A549 (cell line): ENCODE measurements at regions not wholly inside any gene's neighbourhood (a gene's known extent, or its start where the extent isn't known, plus 50 kb on each side); places are given as distances from the start of the nearest gene placed in this dataset.

Experiments used
- ATAC-seq, 2 experiments: fragments of 200-7000 bp in 1 of 2; fragments of >200 bp in 1 of 2; cut with Nextera tagmentation in 1 of 2; cut with Tn5 transposase in 1 of 2; 3 replicates each; pipeline versions ENCODE4 v1.8.0 to v1.9.1; 2018 to 2020; ENCODE audit warnings: mild to moderate bottlenecking in 1 of 2, moderate library complexity in 1 of 2
- CTCF ChIA-PET: fragments of 300-600 bp; sonication (Branson Sonifier 250); formaldehyde crosslinking; extraction: SDS; loops from one replicate; lab custom pipeline; 2021; ENCODE audit warnings: antibody characterized with exemption, inconsistent platforms; lab: Yijun Ruan, JAX
- POLR2A ChIA-PET: fragments of 350-600 bp; formaldehyde crosslinking; extraction: SDS; loops from one replicate; lab custom pipeline; 2021; ENCODE audit warnings: antibody characterized with exemption, inconsistent platforms; lab: Yijun Ruan, JAX
- DNase-seq, 2 experiments: peaks; one replicate each; pipeline versions ENCODE4 v3.0.0 to v3.0.0-alpha.2; 2011 to 2016; ENCODE audit warnings: low read depth in 1 of 2, low spot score in 1 of 2
- FAIRE-seq: peaks from 2 replicates; lab custom pipeline; 2011; peaks lifted over from hg19 to GRCh38; lab: Jason Lieb, UNC
- H3K27ac ChIP-seq, 2 experiments: fragments of >200 bp; sonication (Bioruptor Twin); formaldehyde crosslinking; 3 replicates each; pipeline ENCODE4 v1.5.1; 2016 to 2017
- H3K4me1 ChIP-seq: fragments of >200 bp; sonication (Bioruptor Twin); formaldehyde crosslinking; 3 replicates; pipeline ENCODE4 v1.6.1; 2016
- H3K4me2 ChIP-seq: fragments of >200 bp; sonication (Bioruptor Twin); formaldehyde crosslinking; 3 replicates; pipeline ENCODE4 v1.6.1; 2016
- H3K4me3 ChIP-seq: fragments of >200 bp; sonication (Bioruptor Twin); formaldehyde crosslinking; 3 replicates; pipeline ENCODE4 v1.5.1; 2016
- H3K9me3 ChIP-seq: fragments of >200 bp; sonication (Bioruptor Twin); formaldehyde crosslinking; 3 replicates; pipeline ENCODE4 v1.6.1; 2016
- CBX2 ChIP-seq: fragments of 200-600 bp; sonication (generic); IDR thresholded peaks from 2 replicates; pipeline ENCODE4 v1.6.1; 2016; ENCODE audit warnings: low read depth, mild to moderate bottlenecking, borderline replicate concordance
- CBX8 ChIP-seq: fragments of 200-600 bp; sonication (generic); IDR thresholded peaks from 2 replicates; pipeline ENCODE4 v1.6.1; 2016
- CEBPB ChIP-seq, 2 experiments: fragments of >200 bp in 1 of 2; sonication (Bioruptor Twin) in 1 of 2; formaldehyde crosslinking in 1 of 2; IDR thresholded peaks; 2 replicates each; pipeline ENCODE4 v1.6.1; 2012 to 2016
- CHD4 ChIP-seq: fragments of 200-600 bp; sonication (generic); IDR thresholded peaks from 2 replicates; pipeline ENCODE4 v1.6.1; 2016; ENCODE audit warnings: antibody characterized with exemption, mild to moderate bottlenecking, borderline replicate concordance
- EHF ChIP-seq: fragments of 250-450 bp; sonication (Bioruptor Pico); IDR thresholded peaks from 2 replicates; pipeline ENCODE4 v1.5.0; 2020; ENCODE audit warnings: mild to moderate bottlenecking
- EHMT2 ChIP-seq: fragments of 200-600 bp; sonication (generic); IDR thresholded peaks from 2 replicates; pipeline ENCODE4 v1.6.1; 2016; ENCODE audit warnings: antibody characterized with exemption, low read depth, mild to moderate bottlenecking, moderate library complexity
- EP300 ChIP-seq, 2 experiments: fragments of >200 bp; sonication (Bioruptor Twin); formaldehyde crosslinking; IDR thresholded peaks; 2 replicates in 1 of 2; 3 replicates in 1 of 2; pipeline ENCODE4 v1.6.1; 2016 to 2017
- ESRRA ChIP-seq: fragments of 150-350 bp; IDR thresholded peaks from 2 replicates; pipeline ENCODE4 v1.6.1; 2014; ENCODE audit warnings: mild to moderate bottlenecking, low read length, borderline replicate concordance
- HMGXB4 ChIP-seq: fragments of 250-450 bp; sonication (Bioruptor Pico); IDR thresholded peaks from 2 replicates; pipeline ENCODE4 v1.5.0; 2021; ENCODE audit warnings: mild to moderate bottlenecking, moderate library complexity, borderline replicate concordance
- HOXB5 ChIP-seq: fragments of 250-450 bp; sonication (Bioruptor Pico); IDR thresholded peaks from 2 replicates; pipeline ENCODE4 v1.5.0; 2020; ENCODE audit warnings: mild to moderate bottlenecking, moderate library complexity
- JUN ChIP-seq, 2 experiments: fragments of >200 bp; sonication (Bioruptor Twin); formaldehyde crosslinking; IDR thresholded peaks; 2 replicates in 1 of 2; 3 replicates in 1 of 2; pipeline ENCODE4 v1.6.1; 2016 to 2017
- JUNB ChIP-seq: fragments of >200 bp; sonication (Bioruptor Twin); formaldehyde crosslinking; IDR thresholded peaks from 2 replicates; pipeline ENCODE4 v1.6.1; 2016
- KDM1A ChIP-seq: fragments of 200-600 bp; sonication (generic); IDR thresholded peaks from 2 replicates; pipeline ENCODE4 v1.6.1; 2016; ENCODE audit warnings: low read depth, mild to moderate bottlenecking
- KDM5A ChIP-seq: fragments of 200-600 bp; sonication (generic); IDR thresholded peaks from 2 replicates; pipeline ENCODE4 v1.6.1; 2016; ENCODE audit warnings: antibody characterized with exemption, mild to moderate bottlenecking
- MAFK ChIP-seq: fragments of 450-650 bp; IDR thresholded peaks from 2 replicates; pipeline ENCODE4 v1.6.1; 2014; ENCODE audit not compliant: partially characterized antibody
- MYC ChIP-seq: IDR thresholded peaks from 2 replicates; pipeline ENCODE4 v1.6.1; 2012; ENCODE audit warnings: mild to moderate bottlenecking, inconsistent platforms, low read length, improper control_type of control experiment, borderline replicate concordance
- NFE2L2 ChIP-seq: fragments of 150-350 bp; conservative IDR thresholded peaks from 2 replicates; pipeline ENCODE4 v1.6.1; 2014; ENCODE audit warnings: low read length
- NPAS2 ChIP-seq: fragments of 250-450 bp; sonication (Bioruptor Pico); IDR thresholded peaks from 2 replicates; pipeline ENCODE4 v1.8.0; 2022; ENCODE audit warnings: mild to moderate bottlenecking, moderate library complexity, borderline replicate concordance
- POLR2AphosphoS2 ChIP-seq: conservative IDR thresholded peaks from 2 replicates; pipeline ENCODE4 v1.6.1; 2012; ENCODE audit warnings: low read length, improper control_type of control experiment, inconsistent platforms
- RARB ChIP-seq: fragments of 250-450 bp; sonication (Bioruptor Pico); IDR thresholded peaks from 2 replicates; pipeline ENCODE4 v1.8.0; 2021; ENCODE audit warnings: mild to moderate bottlenecking, moderate library complexity
- SMC3 ChIP-seq: fragments of >200 bp; sonication (Bioruptor Twin); formaldehyde crosslinking; IDR thresholded peaks from 3 replicates; pipeline ENCODE4 v1.6.1; 2018; ENCODE audit warnings: inconsistent platforms
- ZFP36 ChIP-seq: fragments of 450-650 bp; IDR thresholded peaks from 2 replicates; pipeline ENCODE4 v1.6.1; 2014; ENCODE audit warnings: borderline replicate concordance; ENCODE audit not compliant: partially characterized antibody
- ZSCAN20 ChIP-seq: fragments of 250-450 bp; sonication (Bioruptor Pico); IDR thresholded peaks from 2 replicates; pipeline ENCODE4 v1.8.0; 2022; ENCODE audit warnings: mild to moderate bottlenecking, moderate library complexity
- WGBS: methylation state at CpG from one replicate; pipeline ENCODE4 v1.1.6; 2017; ENCODE audit errors: missing lambda C conversion rate; 5-methylcytosine and 5-hydroxymethylcytosine counted together
- TF ChIP-seq, protein P1 (sequence below): fragments of >200 bp; sonication (Bioruptor Twin); formaldehyde crosslinking; IDR thresholded peaks from 3 replicates; pipeline ENCODE4 v1.5.1; 2016
- TF ChIP-seq, protein P2 (sequence below): fragments of 250-450 bp; sonication (Bioruptor Pico); IDR thresholded peaks from 2 replicates; pipeline ENCODE4 v1.5.0; 2020; ENCODE audit warnings: low read depth, mild to moderate bottlenecking, moderate library complexity
- TF ChIP-seq, protein P3 (sequence below): IDR thresholded peaks from 2 replicates; pipeline ENCODE4 v1.6.1; 2012

DNA sequence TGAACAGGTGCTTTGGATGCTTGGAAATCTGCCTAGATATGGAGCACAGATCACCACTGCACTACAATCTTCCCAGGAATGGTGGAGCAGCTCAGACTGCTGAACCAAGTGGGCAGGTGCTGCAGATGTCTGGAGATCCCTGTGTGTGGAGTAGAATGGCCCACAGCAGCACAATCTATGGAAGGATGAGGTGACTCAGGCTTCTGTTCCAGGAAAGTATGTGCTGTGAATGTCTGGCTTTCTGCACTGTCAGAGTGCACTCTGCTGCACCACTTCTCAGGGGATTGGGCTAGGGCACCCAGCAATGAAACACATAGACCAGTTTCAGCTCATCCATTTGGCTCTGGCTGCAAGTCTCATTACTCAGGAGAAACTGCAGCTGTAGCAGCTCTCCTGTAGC, 865.4 kb upstream of the NXPH2 start:
- ATAC-seq = no peak
- Histone ChIP-seq H3K4me1 (no peaks in the 10 kb centered on the region), H3K27ac (no peak overlapping the region), H3K9me3 (no peaks in the 10 kb centered on the region; the same call in 2 of the 3 replicates), H3K4me2 (no peak overlapping the region), H3K4me3 (no peak overlapping the region)
- DNase-seq = no peak
- ChIA-PET CTCF (no interaction called here), POLR2A (no interaction called here)
- no peak for FAIRE-seq
- TF ChIP-seq, protein P1, sequence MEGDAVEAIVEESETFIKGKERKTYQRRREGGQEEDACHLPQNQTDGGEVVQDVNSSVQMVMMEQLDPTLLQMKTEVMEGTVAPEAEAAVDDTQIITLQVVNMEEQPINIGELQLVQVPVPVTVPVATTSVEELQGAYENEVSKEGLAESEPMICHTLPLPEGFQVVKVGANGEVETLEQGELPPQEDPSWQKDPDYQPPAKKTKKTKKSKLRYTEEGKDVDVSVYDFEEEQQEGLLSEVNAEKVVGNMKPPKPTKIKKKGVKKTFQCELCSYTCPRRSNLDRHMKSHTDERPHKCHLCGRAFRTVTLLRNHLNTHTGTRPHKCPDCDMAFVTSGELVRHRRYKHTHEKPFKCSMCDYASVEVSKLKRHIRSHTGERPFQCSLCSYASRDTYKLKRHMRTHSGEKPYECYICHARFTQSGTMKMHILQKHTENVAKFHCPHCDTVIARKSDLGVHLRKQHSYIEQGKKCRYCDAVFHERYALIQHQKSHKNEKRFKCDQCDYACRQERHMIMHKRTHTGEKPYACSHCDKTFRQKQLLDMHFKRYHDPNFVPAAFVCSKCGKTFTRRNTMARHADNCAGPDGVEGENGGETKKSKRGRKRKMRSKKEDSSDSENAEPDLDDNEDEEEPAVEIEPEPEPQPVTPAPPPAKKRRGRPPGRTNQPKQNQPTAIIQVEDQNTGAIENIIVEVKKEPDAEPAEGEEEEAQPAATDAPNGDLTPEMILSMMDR = no peak
- TF ChIP-seq EHF (CRISPR knock-in tag) (no peak), POLR2AphosphoS2 (no peak), MYC (no peak), CHD4 (no peak), CBX8 (no peak), NFE2L2 (no peak), ESRRA (no peak), JUNB (no peak), HMGXB4 (no peak), ZFP36 (no peak)
- TF ChIP-seq, protein P2, sequence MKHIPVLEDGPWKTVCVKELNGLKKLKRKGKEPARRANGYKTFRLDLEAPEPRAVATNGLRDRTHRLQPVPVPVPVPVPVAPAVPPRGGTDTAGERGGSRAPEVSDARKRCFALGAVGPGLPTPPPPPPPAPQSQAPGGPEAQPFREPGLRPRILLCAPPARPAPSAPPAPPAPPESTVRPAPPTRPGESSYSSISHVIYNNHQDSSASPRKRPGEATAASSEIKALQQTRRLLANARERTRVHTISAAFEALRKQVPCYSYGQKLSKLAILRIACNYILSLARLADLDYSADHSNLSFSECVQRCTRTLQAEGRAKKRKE (CRISPR knock-in tag) = no peak

DNA sequence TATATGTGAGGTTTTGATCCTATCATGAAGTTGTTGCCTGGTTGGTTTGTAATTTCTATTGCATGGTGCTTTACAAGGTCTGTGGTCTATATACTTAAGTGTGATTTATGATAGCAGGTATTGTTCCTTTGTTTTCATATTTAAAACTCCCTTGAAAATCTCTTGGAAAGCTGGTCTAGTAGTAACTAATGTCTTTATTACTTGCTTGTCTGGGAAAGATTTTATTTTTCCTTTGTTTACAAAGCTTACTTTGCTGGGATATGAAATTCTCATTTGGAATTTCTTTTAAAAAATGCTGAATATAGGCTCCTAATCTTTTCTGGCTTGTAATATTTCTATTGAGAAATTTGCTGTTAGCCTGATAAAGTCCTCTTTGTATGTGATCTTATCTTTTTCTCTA, 862.9 kb upstream of the NXPH2 start:
- Histone ChIP-seq H3K4me1 (no peaks in the 10 kb centered on the region), H3K27ac (no peak overlapping the region), H3K4me3 (no peak overlapping the region), H3K4me2 (no peak overlapping the region), H3K9me3 (no peaks in the 10 kb centered on the region; the same call in 2 of the 3 replicates)
- ChIA-PET CTCF (no interaction called here), POLR2A (no interaction called here)
- ATAC-seq (no peak), FAIRE-seq (no peak), DNase-seq (no peak)
- TF ChIP-seq KDM5A = no peak
- TF ChIP-seq EHMT2 = no peak

DNA sequence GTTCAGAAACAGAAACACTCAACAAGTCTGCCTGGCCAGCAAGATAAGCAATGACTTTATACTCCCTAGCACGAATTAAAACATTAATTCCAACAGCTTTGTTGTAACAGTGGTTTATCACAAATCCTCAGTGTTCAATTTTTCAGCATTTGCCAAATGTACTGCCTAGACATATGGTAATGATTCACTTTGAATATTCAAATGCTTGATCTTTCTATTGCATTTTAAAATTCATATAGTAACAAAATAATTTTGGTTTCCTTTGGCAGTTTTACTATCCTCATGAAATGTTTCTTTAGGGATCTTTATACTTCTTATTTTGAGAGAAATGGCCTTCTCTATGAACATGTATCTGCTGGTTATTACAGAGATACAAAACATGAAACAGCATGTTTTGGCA, 851.8 kb upstream of the NXPH2 start:
- DNase-seq (no peak), FAIRE-seq (no peak), ATAC-seq (no peak)
- Histone ChIP-seq H3K4me3 (no peak overlapping the region), H3K4me2 (no peak overlapping the region), H3K27ac (no peak overlapping the region), H3K4me1 (no peaks in the 10 kb centered on the region), H3K9me3 (no peaks in the 10 kb centered on the region)
- WGBS = 6% methylated on average over 1 of the region's 1 CpG
- ChIA-PET POLR2A (no interaction called here), CTCF (no interaction called here)
- no peak for TF ChIP-seq KDM1A
- no peak for TF ChIP-seq MYC
- TF ChIP-seq CEBPB (IDR thresholded peaks at IDR 0.05) = no peak
- no peak for TF ChIP-seq JUN (IDR thresholded peaks at IDR 0.05)
- TF ChIP-seq ESRRA = no peak
- no peak for TF ChIP-seq MAFK
- TF ChIP-seq HOXB5 = no peak
- no peak for TF ChIP-seq EHMT2
- TF ChIP-seq EP300 (IDR thresholded peaks at IDR 0.05) = no peak
- TF ChIP-seq, protein P3, sequence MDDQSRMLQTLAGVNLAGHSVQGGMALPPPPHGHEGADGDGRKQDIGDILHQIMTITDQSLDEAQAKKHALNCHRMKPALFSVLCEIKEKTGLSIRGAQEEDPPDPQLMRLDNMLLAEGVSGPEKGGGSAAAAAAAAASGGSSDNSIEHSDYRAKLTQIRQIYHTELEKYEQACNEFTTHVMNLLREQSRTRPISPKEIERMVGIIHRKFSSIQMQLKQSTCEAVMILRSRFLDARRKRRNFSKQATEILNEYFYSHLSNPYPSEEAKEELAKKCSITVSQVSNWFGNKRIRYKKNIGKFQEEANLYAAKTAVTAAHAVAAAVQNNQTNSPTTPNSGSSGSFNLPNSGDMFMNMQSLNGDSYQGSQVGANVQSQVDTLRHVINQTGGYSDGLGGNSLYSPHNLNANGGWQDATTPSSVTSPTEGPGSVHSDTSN = no peak
- no peak for TF ChIP-seq CBX2
- no peak for TF ChIP-seq HMGXB4
- TF ChIP-seq, protein P1 = no peak
- no peak for TF ChIP-seq SMC3
- TF ChIP-seq RARB = no peak
- no peak for TF ChIP-seq ZSCAN20
- no peak for TF ChIP-seq POLR2AphosphoS2
- no peak for TF ChIP-seq NPAS2 (CRISPR knock-in tag)
